ENCODE measurements at regions not wholly inside any gene's neighbourhood (a gene's known extent, or its start where the extent isn't known, plus 50 kb on each side); places are given as distances from the start of the nearest gene placed in this dataset.
"Not testable (repeated sequence)": the region's sequence is repeated elsewhere in the genome, so short reads cannot be mapped to it uniquely, and the experiment has no call there.

DNA sequence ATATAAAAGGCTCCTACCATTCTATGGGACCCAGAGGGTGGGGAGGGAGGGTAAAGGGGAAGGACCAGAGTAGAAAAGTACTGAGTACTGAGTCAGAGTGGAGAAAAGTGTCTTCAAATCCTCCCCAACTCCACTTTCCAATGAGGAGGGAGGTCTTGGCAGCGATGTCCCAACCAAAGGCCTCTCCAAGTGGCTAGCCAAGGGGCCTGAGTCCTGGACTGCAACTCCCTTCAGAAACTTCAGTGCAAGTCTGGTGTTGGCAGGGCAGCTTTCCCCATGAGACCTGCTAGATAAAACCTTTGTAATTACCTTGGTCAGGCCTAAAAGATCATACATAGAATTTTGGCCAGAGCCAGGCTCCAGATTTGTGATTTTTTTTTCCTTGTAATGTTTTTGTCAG, 111.3 kb upstream of the TNPO1 start:
- TF ChIP-seq, protein P1, sequence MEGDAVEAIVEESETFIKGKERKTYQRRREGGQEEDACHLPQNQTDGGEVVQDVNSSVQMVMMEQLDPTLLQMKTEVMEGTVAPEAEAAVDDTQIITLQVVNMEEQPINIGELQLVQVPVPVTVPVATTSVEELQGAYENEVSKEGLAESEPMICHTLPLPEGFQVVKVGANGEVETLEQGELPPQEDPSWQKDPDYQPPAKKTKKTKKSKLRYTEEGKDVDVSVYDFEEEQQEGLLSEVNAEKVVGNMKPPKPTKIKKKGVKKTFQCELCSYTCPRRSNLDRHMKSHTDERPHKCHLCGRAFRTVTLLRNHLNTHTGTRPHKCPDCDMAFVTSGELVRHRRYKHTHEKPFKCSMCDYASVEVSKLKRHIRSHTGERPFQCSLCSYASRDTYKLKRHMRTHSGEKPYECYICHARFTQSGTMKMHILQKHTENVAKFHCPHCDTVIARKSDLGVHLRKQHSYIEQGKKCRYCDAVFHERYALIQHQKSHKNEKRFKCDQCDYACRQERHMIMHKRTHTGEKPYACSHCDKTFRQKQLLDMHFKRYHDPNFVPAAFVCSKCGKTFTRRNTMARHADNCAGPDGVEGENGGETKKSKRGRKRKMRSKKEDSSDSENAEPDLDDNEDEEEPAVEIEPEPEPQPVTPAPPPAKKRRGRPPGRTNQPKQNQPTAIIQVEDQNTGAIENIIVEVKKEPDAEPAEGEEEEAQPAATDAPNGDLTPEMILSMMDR (IDR thresholded peaks at IDR 0.05; ENCODE audit: insufficient read depth, missing control alignments) = no peak
- no peak for FAIRE-seq

DNA sequence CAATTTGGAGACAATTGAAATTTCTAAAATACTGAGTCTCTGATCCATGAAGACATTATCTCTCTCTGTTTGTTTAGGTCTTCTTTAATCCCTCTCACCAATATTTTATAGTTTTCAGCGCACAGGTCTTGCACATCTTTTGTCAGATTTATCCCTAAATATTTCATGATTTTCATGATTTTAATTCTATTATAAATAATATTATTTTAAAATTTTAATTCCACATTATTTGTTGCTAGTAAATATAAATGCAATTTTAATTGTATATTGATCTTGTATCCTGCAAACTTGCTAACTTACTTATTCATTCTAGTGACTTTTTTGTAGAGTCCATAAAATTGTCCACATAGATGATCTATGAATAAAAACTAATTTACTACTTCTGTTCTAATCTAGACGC, 112.6 kb upstream of the TNPO1 start:
- DNase-seq (ENCODE audit: insufficient read length, low spot score) (no peak), FAIRE-seq (no peak)
- TF ChIP-seq, protein P1 (IDR thresholded peaks at IDR 0.05; ENCODE audit: insufficient read depth, missing control alignments) = no peak

More for the DNA sequence above, 111.3 kb upstream of the TNPO1 start:
- DNase-seq (ENCODE audit: insufficient read length, low spot score) = no peak

DNA sequence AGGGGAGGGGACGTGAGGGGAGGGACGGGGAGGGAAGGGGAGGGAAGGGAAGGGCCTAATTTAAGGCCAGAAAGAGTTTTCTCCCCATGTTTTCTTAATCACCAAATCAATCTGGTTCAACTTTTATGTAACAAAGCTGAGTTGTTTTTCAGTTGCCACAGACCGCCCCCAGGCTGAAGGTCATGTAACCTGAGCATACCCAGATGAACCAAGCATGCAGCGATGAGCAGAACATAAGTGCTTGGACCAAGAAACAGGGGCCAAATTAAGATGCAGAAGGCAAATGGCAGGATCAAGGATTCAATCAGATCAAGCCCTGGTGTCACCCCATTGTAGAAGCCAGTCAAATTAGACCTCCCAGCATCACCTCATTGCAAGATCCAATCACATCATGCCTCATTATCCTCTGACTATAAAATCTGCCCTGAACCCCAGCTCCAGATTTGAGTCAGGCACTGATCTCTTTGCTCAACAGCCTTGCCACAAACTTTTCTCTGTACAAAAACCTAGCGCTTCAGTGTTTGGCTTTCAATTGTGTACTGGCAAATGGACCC, 113.5 kb upstream of the TNPO1 start:
- DNase-seq (ENCODE audit: insufficient read length, low spot score) (no peak), FAIRE-seq (no peak)
- TF ChIP-seq, protein P1 (IDR thresholded peaks at IDR 0.05; ENCODE audit: insufficient read depth, missing control alignments) = no peak

DNA sequence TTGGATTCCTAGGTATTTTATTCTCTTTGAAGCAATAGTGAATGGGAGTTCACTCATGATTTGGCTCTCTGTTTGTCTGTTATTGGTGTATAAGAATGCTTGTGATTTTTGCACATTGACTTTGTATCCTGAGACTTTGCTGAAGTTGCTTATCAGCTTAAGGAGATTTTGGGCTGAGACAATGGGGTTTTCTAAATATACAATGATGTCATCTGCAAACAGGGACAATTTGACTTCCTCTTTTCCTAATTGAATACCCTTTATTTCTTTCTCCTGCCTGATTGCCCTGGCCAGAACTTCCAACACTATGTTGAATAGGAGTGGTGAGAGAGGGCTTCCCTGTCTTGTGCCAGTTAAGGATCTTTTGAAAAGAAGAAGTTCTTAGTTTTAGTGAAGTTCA, 114.4 kb upstream of the TNPO1 start:
- not testable (repeated sequence) for DNase-seq (ENCODE audit: insufficient read length, low spot score); FAIRE-seq

DNA sequence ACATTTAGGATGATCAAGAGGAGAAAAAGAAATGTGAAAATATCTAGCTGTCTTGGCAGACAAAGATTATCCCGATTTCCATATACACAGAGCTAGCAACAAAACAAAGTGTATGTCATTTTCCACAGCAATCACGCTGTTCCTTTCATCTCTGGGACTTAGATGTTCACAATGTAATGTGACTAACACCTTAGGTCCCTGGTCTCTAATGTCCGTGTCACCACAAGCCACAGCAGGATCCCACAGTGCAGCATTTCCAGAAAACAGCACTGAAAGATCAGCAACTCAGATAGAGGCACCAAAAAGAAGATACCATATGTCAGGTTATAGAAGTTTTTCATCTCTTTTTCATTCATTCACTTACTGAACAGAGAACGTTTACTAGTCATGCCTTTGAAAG, 118.0 kb upstream of the TNPO1 start:
- TF ChIP-seq, protein P1 (IDR thresholded peaks at IDR 0.05; ENCODE audit: insufficient read depth, missing control alignments) = no peak
- FAIRE-seq = no peak
- DNase-seq (ENCODE audit: insufficient read length, low spot score) = no peak

DNA sequence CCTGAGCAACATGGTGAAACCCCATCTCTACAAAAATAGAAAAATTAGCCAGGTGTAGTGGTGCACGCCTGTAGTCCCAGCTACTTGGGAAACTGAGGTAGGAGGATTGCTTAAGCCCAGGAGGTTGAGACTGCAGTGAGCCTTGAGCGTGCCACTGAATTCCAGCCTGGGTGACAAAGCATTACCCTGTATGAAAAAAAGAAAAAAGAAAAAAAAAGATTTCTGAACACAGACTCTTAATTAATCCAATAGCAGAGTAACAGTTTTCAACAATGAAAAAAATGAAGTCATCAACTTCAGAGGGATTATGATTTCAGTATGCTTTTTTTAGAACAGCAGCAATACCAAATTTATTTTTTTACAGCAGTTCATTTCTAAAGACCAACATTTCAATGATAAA, 118.8 kb upstream of the TNPO1 start:
- TF ChIP-seq, protein P1 (IDR thresholded peaks at IDR 0.05; ENCODE audit: insufficient read depth, missing control alignments) = no peak
- FAIRE-seq = no peak
- DNase-seq (ENCODE audit: insufficient read length, low spot score) = no peak

DNA sequence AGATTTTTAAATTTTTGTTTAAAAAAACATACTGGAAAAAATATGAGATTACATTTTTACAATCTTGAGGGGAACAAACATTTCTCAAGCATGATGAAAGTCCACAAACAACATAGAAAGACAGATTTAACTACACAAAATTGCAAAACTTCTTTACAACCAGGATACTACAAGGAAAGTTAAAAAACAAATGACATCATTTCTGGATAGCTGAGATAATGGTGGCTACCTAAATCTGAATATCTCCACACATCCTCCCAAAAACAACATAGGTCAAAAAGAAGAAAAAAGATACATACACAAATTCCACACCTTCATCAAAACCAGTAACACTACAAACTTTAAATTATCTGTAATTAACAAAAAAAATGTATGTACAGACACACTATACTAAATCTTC, 120.8 kb upstream of the TNPO1 start:
- FAIRE-seq (no peak), DNase-seq (ENCODE audit: insufficient read length, low spot score) (no peak)
- TF ChIP-seq, protein P1 (IDR thresholded peaks at IDR 0.05; ENCODE audit: insufficient read depth, missing control alignments) = no peak

DNA sequence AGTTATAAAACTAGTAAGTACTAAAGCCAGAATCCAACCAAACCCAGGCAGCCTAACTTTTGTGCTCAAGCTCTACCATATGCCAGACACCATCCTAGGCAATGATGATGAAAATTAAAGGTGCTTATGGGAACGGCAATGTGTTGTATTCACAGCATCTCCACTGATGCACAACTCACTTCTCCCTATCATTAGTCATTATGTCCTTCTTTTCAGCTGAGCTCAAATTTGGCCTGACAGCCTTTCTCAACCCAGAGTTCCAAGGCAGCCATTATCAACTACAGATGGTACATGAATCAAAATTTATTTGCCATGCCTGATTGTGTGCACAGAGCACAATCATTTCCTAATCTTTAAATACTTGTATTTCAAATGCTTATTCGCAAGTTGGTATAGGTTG, 121.6 kb upstream of the TNPO1 start:
- TF ChIP-seq, protein P1 (IDR thresholded peaks at IDR 0.05; ENCODE audit: insufficient read depth, missing control alignments) = no peak
- no peak for DNase-seq (ENCODE audit: insufficient read length, low spot score)
- FAIRE-seq = no peak
